Fibroblast of peridontal ligament (primary cell): ENCODE measurements at regions not wholly inside any gene's neighbourhood (a gene's known extent, or its start where the extent isn't known, plus 50 kb on each side); places are given as distances from the start of the nearest gene placed in this dataset.
"Not testable (repeated sequence)": the region's sequence is repeated elsewhere in the genome, so short reads cannot be mapped to it uniquely, and the experiment has no call there.

Source experiments
- DNase-seq: peaks from one replicate; pipeline ENCODE4 v3.0.0-alpha.2; 2010; ENCODE audit errors: extremely low read depth

DNA sequence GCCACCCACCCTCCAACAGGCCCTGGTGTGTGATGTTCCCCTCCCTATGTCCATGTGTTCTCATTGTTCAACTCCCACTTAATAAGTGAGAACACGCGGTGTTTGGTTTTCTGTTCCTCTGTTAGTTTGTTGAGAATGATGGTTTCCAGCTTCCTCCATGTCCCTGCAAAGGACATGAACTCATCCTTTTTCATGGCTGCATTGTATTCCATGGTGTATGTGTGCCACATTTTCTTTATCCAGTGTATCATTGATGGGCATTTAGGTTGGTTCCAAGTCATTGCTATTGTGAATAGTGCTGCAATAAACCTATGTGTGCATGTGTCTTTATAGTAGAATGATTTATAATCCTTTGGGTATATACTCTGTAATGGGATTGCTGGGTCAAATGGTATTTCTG, 424.2 kb upstream of the MEF2C start:
- DNase-seq: not testable (repeated sequence)

DNA sequence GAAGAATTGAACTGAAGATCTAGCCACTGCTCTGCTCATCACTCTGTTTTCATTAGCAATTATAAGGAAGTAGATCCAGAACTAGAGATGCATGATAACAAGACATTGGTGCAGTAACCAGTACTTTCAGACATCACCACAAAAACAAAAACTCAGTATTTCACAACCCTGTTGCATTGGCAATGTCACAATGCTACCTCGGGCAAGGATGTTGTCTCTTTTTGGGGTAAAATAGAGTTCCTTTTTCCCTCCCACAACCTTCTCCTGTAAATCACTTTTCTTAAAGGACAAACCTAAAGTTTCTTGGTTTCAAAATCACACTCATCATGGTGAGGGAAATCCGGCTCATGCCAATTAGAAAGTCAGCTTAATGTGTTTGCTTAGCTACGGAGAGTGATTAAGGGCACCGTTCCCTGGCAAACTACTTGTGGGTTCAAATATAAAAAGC, 420.1 kb upstream of the MEF2C start:
- DNase-seq: no peak

DNA sequence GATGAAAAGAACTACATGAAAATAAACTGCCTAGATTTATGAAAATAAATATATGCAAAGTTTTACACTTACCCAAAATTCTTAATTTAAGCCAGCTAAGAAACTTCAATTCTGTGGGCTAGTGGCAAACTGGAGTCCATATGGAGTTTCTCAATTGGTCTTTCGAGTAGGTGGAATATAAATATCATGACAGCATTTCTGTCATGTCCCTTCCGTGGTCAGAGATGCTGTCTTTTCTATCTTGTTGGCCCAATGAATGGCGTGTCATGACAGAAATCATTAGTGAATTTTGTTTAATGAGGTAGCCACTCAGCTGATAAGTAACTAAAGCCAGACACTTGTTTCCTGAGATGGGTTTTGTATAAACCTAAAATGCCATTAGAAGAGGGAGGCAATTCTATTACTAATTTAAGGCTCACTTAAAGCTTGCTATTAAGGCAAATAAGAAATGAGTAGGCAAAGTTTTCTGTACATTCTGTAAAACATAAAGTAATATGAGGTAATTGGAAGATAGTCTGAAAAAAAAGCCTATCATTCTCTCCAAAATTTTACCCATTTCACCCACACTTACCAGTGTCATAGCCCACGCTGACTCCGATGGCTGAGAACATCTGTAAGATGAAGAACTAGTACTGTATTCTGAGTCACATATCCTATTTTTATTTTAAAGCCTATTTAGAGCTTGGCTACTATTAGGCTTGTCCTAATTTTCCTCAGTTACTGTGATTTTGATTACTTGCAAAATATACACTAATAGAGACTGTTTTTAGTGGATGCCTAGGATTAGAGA, 419.3 kb upstream of the MEF2C start:
- no peak for DNase-seq

DNA sequence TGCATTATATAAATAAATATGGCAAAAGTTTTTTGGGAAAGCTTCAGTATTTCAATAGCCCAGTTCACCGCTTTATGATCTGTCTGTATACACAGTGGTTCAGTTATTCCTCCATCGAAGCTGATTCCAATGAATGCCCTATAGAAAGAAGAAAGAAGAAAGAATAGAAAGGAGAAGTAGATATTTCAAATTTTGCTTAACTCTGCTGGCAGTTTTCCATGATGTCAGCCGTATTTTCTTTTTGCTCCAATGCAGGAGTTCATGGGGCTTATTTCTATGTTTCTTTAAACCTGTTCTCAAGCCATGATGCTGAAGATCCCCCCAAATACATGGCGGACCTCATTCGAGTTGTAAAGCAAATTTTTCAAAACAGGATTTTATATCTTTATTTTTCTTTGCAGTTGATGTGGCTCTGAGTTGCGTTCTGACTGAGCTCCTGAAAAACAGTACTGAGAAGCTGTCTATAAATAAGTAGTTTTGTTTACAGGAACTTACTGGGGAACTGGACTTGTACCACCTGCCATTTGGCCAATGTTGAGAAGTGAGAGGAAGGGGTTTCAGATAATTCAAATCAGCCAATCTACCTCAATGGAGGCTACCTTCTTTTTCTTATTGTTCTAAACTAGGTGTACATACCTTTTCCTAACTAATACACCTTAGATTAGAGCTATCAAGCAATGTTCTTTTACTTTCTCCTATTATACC, 418.5 kb upstream of the MEF2C start:
- no peak for DNase-seq

DNA sequence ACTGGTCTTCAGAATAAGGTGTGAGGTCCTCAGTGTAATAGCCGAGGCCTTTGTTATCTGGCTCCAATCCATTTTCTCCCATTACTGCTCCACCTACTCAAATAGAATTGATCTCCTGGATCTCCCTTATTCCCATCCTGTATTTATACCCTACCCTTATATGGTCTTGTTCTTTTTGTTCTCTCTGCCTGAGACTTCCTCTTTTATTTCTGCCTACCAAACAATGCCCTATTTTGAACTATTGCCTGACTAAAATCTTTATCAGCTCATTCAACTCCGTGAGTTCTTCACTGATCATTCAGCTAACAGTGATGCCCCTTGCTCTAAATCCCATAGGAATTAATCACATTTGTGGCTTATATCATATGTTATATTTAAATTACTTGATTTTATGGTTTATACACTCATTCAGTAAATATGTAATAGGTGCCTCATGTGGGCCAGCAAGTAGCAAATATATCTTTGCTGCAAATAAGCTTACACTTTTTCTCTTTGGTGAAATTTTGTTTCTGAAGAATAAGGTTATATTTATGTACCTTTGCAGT, 417.5 kb upstream of the MEF2C start:
- no peak for DNase-seq

DNA sequence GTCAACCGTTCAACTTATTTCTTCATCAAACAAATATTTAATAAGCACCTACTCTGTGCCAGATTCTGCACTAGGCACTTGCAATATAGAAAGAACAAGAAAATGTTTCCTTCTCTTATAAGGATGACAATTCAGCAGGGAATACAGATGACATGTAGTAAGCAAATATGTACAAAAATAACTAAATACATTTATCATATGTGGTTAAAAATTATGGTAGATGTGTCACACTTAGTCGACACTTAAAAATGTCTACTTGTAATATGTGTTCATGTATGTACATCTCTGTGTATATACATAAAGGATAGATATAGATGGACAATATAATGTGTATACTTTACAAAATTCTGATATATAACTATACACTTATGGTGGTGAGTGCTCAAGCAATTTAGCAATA, 417.0 kb upstream of the MEF2C start:
- no peak for DNase-seq

DNA sequence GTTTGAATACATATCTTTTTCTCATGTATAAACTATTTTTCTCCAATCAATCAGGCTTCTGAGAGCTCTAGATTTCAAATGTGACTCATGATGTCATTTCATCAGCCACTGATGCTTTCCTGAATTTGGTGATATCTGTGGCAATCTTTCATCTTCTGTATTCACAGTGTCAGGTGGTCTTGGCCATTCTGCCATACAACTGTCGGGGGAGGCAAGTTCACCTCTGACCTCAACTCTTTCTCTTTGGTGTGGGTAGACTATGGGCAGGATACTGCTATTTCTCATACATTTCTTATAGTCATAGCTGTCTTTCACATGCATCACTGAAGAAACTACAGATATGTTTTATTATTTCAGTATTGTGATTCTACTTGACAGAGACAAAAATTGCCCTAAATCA, 414.1 kb upstream of the MEF2C start:
- no peak for DNase-seq

DNA sequence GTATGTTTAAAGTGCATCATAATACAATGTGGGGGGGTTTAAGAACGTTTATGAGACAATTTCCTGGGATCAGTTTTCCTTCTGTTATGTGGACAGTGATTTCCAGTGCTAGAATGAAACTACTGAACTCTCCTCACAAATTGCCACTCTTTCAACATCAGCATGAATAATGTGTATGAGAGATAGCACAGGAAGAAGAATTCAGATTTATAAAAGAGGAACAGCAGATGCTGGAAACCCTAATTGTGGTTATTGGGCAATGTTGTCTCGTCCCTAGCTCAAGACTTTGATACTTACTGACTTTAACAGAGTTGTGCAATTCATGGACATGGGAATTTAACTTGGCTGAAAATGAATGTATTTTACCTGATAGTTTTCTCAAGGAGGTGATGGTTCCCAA, 410.8 kb upstream of the MEF2C start:
- peak; percentile 64 for DNase-seq

DNA sequence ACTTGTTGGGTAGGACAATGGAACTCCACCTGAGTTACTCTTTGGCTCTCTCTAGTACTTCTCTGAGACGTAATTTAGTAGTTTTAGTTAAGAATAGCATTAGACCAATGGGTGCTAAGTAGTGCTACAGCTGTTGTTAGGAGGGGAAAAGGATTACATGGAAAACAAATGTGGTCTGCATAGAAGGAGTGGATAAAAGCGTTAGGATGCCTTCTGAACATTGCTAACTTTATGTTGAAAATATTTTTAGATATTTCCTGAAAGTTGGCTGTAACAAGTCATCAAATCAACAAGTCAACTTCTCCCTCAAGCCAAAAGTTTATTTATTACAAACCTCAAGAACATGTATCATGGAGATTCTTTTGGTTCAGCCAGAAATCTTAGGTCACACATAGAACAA, 409.5 kb upstream of the MEF2C start:
- no peak for DNase-seq

DNA sequence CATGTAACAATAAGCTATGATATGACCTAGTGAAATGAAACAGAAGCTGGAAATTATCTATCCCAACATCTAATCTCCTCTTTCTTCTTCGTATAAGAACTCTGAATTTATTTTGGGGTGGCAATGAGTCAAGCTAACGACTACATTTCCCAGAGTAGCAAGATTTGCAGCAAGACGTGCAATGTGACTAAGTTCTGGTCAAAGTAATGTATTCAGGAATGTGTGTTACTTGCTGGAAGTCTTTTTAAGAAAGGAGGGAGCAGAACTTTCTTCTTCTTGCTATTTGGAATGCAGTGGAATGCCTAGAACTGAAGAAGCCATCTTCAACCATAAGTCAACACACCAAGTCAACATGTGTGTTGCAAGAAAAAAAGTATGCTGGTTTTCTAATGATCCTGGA, 406.6 kb upstream of the MEF2C start:
- DNase-seq: peak; percentile 68

DNA sequence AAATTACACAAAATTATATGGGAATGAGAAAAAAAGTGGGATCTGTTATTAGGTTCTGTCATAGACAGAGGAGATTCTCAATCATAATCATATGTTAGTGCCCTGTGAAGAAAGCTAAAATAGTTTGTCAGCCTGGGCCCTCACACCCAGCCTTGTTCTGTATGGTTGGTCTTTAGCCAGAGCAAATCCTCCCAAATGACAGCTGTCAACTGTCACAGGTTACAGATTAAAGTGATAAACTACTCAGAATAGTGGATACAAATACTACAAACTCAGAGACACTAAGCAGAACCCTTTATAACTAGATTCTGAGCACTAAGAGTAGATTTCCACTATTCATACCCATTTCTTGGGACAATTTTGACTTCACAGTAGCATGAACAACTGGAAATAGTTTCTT, 405.0 kb upstream of the MEF2C start:
- DNase-seq: no peak

DNA sequence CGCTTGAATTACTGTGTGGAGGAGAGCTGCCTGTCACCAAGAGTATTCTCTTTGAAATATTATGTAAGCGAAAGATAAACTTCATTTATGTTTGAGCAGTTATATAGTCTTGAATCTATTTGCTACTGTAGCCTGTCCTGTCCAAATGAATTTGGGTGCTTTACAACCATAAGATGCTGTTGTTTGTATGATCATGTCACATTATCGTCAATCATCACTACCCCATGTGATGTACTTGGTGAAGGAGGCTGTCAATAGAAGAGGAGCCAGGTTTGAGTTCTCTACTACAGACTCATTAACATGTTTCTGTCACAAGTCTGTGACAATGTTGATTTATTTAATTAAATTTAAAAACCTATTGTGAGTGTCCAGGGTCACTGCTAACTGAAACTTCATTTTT, 403.3 kb upstream of the MEF2C start:
- no peak for DNase-seq

DNA sequence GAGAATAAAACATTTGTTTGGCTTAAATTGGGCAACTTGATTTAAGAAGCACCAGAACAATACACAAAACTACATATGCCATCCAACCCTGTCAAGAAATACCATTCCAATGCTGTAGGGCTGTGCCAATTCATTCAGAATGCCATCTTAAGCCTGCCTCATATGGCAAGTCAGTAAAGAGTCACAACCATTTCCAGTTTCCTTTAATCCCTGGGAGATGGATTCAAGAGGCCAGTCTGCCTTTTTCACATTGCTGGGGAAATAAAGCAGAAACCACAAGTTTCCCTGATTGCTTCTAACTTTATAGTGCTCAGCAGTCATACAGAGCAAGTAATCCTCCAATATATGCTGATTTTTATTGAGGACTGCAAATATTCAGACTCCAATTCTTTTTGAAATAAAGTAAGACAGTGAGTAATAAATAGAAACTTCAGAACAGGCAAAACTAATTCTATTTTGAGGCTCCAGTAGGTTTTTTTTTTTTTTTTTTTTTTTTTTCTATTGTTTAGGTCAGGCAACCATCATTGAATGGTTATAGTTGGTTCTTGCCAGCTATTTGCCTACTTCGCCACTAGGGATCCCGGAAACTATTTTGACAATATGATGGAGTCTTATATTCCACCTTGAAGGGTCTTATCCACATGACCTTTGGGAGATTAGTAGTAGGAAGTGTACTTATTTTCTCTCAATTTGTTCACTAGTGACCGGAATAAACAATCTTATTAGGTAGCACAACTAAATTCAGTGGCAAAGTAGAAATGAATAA, 400.9 kb upstream of the MEF2C start:
- no peak for DNase-seq

DNA sequence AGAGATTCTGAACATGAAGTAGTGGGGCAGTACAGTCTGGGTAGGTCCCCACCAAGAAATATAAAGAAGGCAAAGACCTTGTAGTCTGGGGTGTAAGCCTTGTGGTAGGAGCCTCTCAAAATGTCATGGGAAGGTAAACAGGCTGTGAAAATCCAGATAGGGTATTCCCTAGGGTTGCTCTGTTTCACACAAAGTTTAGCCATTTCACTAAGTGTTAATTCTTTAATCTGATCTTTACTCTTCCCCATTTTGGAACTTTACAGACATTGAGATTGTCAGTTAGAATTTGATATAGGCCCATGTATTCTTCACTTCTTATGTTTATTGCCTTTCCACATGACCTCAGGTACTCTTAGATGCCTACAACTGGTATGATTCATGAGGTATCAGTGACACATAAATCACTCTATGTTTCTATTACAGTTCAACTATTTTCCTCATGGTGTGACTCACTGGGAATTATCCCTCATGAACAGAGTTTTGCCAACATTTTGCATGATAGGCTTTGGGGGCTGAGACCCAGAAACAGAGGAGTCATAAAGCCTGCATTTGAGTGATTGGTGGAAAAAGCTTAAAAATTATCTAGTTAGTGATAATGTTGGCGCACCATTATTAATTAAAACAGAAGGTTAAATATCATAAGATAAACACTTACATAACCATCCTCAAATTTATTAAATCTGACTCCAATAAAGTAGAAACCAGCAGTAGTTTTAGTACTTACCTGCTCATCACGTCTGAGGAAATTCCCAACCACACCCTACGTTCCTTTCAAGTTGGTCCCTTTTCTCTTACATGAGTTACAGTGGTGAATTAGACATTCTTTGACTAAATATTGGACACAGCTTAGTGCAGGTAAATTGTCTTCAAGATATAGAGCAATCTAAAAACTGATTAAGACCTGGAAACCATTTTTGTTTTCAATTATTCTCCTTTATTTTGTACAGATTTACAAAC, 399.8 kb upstream of the MEF2C start:
- DNase-seq: peak; percentile 77

DNA sequence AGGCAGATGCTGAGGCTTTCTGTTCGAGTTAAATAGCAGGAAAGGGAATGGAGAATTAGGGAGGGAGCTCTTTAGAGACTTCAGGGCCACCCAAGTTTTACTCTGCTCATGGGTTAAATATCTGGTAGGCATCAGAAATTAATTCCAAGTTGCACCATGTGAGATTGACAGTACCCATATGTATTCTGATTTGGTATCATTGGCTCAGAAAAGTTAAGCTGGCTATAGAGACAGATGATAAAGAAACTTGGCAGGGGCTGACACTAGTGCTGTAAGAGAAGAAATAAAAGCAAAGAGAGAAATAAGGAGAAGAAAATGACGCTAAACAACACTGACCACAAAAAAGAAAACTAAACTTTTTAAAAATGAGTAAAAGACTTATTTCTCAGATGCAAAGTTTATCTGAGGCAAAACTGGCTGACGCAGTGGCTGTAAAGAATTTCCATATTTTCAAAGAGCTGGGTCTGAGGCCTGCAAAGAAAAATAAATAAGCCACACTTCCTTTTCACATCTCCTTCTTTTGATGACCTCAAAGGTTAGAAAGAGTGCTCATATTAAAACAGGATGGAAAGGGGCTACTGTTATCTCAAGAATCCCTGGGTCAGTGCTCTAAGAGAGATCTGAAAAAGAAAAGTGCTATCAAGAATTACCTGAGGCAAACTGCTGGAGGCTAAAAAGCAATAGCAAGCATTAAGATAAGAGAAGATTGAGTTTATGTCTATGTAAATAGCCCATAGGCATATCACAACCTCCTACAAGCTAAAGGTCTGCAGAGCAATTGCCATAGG, 399.0 kb upstream of the MEF2C start:
- no peak for DNase-seq

DNA sequence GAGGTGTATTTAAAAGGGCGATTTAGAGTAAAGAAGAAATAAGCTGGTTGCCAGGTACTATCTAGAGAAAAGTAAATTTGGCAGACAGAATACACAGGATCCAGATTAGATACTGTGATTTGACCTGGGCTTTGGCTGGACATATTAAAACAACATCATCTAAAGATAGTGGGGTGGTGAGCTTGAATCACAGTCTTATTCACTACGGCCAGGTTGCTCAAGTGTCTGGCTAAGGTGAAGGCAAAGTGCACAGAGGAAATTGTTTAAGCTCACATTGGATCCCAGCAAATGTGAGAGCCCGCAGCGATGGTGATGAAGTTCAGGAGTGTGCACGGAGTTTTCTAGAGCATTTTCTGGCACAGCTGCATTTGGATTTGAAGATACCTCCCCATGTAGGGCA, 398.2 kb upstream of the MEF2C start:
- DNase-seq: no peak

DNA sequence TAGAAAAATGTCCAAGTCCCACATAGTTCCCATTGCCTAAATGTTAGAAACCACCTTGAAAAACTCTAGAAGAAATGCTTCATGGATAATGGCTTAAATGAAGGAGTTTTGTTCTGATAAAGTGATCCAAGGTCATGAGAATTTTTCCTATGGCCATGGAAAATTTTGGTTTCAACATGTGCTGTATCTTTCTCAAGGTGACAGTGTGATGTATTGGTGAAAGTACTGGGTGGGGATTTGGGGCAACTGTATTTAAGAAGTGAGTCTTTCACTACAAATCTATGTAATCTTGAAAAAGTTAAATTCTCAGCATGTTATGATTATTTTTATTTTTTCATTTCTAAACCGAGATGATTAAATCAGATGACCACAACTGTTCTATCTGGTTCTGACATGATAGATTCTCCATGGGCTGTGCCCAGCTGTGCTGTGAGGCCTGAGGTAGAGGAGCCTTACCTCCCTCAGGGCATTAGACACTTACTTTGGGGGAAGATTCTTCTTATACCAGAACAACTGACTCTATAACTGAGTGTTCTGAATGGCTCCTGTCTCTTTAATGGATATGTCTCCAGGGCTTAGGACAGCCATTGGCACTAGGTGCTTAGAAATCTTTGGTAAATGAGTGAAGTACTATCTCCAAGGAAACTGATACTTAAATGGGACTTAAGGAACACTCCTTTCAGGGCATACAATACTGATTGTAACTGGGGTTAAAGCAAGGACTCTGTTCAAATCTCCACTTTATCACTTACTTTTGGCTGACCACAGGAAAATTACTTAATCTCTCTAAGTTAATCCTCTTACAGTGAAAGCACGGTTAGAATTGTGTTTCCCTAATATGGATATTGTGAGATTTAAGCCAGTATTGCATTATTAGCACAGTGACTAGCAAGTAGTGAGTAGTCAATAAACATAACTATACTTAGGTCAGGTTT, 397.4 kb upstream of the MEF2C start:
- no peak for DNase-seq

DNA sequence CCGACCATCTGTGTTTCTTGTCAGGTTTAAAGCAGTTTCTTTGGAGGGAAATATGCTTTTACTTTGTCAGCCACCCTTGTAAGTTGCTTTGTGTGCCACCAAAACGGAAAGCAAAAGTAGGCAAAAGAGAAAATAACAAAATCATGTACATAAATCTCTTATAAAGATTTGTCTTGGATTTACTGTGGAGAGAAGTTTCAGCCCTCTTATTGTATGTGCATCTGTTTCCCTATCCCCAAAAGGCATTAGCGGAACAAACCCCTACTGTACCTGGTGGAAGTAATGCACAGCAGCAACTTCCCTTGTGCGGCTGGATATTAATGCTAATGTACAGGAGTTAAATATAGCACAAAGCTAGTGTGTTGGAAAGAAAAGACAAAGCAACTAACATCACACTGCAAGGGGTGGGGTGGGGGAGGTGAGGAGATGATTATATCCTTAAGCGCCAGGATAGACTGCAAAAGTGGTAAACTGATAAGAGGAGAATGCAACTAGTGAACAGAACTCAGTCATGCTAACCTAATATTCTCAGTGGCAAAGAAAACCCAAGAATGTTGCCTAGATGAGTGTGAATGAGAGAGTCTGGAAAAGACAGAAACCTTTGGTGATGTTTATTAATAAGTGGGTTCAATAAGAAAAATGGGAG, 396.5 kb upstream of the MEF2C start:
- DNase-seq: no peak

DNA sequence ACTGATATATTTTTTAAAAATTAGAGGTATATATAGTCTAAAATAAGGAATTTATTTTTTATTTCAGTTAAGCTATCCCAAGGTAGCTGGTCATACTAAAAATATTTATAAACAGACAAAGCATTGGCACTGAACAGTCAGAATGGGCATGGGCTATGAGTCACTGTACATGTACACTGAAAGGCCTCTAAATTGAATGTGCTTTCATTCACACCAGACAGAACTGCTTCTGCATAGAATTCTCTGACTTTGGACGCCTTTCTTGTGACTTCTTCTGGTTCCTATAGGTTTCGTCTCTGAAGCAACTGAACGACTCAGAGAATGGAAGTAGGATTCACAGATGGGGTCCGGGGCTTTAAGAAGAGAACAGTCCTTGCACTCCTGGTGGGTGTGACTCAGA, 394.8 kb upstream of the MEF2C start:
- DNase-seq: peak; percentile 60
